ENCODE measurements at regions not wholly inside any gene's neighbourhood (a gene's known extent, or its start where the extent isn't known, plus 50 kb on each side); places are given as distances from the start of the nearest gene placed in this dataset.

DNA sequence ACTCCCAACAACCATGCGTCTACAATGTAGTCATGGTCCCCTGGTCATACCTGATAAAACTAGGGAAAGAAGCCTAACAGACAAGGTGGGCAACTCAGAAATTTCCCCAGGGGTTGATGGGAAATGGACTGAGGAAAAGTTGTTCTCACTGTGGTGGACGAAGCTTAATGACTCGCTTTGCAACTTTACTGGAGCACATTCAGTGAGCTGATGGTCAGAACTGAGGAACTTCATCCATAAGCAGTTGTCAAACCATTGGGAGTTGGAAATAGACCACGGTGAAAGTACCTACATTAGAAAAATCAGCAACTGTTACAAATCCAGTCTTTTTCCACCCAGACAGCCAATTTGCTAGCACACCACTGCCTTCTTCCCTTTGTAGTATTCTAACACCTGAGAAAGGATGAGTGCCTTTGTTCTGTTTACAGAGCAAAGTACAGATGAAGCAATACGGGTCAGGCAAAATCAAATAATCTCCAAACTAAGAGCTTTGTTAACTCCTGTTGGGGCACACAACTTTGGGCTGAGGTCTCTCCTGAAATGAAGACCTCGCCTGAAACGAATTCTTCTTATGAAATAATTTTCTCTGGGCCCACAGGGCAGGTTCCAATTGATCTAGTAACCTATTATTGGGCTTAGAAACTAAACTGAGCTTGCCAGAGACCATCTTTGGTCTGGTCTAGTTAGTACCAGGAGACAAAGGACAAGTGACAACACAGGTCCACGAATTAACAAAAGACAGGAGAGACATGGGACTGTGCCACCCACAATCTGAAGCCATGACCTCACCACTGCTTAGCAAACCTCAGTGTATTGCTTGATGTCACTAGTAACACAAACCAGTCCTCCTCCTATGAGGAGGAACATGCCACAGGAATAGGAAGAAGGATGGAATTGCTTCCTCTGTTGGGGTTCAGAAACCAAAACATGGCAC, 58.9 kb upstream of the NFKB1 start:
- H3K4me3 ChIP-seq (replicated peaks in 1 of 4; ENCODE audit: control extremely low read depth in 1 of 4, insufficient read depth in 1 of 4, low read depth in 3 of 4, low read length in 4 of 4) = no peak overlapping the region
- H3K9me3 ChIP-seq (ENCODE audit: control insufficient read depth, insufficient read depth, low read depth, low read length) = no peaks in the 10 kb centered on the region
- H2AFZ ChIP-seq (ENCODE audit: low read length) = no peak overlapping the region
- TF ChIP-seq, protein P1, sequence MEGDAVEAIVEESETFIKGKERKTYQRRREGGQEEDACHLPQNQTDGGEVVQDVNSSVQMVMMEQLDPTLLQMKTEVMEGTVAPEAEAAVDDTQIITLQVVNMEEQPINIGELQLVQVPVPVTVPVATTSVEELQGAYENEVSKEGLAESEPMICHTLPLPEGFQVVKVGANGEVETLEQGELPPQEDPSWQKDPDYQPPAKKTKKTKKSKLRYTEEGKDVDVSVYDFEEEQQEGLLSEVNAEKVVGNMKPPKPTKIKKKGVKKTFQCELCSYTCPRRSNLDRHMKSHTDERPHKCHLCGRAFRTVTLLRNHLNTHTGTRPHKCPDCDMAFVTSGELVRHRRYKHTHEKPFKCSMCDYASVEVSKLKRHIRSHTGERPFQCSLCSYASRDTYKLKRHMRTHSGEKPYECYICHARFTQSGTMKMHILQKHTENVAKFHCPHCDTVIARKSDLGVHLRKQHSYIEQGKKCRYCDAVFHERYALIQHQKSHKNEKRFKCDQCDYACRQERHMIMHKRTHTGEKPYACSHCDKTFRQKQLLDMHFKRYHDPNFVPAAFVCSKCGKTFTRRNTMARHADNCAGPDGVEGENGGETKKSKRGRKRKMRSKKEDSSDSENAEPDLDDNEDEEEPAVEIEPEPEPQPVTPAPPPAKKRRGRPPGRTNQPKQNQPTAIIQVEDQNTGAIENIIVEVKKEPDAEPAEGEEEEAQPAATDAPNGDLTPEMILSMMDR (conservative IDR thresholded peaks at IDR 0.05 in 1 of 2, IDR thresholded peaks at IDR 0.05 in 1 of 2; ENCODE audit: low read depth in 1 of 2, low read length in 2 of 2) = no peak
- TF ChIP-seq EZH2 (IDR thresholded peaks at IDR 0.05; ENCODE audit: low read length, missing control alignments) = no peak
- H4K20me1 ChIP-seq (ENCODE audit: control insufficient read depth, extremely low read depth, insufficient read depth, low read length) = no peaks in the 10 kb centered on the region
- H3K4me2 ChIP-seq (ENCODE audit: extremely low read depth, insufficient read depth, low read length) = no peak overlapping the region
- H3K79me2 ChIP-seq (ENCODE audit: control insufficient read depth, insufficient read depth, low read length) = no peaks in the 10 kb centered on the region
- no peak overlapping the region for H3K9ac ChIP-seq (ENCODE audit: insufficient read depth, low read length)
- no peaks in the 10 kb centered on the region for H3K27me3 ChIP-seq (ENCODE audit: control insufficient read depth, insufficient read depth, low read length)
- DNase-seq (ENCODE audit: low read depth in 2 of 2) = no peak
- no peak overlapping the region for H3K27ac ChIP-seq (ENCODE audit: insufficient read depth, low read length)
- H3K36me3 ChIP-seq (ENCODE audit: control insufficient read depth, insufficient read depth, low read length) = no peaks in the 10 kb centered on the region
- peaks cover 7% of the 10 kb centered on the region for H3K4me1 ChIP-seq (ENCODE audit: control insufficient read depth, extremely low read depth, insufficient read depth, low read length)

- Histone ChIP-seq H3K9me3 (ENCODE audit: control insufficient read depth, insufficient read depth, low read depth, low read length) (no peaks in the 10 kb centered on the region), H3K27ac (ENCODE audit: insufficient read depth, low read length) (no peak overlapping the region), H3K4me1 (ENCODE audit: control insufficient read depth, extremely low read depth, insufficient read depth, low read length) (peaks cover 3% of the 10 kb centered on the region), H3K27me3 (ENCODE audit: control insufficient read depth, insufficient read depth, low read length) (no peaks in the 10 kb centered on the region), H3K36me3 (ENCODE audit: control insufficient read depth, insufficient read depth, low read length) (no peaks in the 10 kb centered on the region), H2AFZ (ENCODE audit: low read length) (no peak overlapping the region), H3K4me2 (ENCODE audit: extremely low read depth, insufficient read depth, low read length) (no peak overlapping the region), H3K4me3 (replicated peaks in 1 of 4; ENCODE audit: control extremely low read depth in 1 of 4, insufficient read depth in 1 of 4, low read depth in 3 of 4, low read length in 4 of 4) (no peak overlapping the region), H4K20me1 (ENCODE audit: control insufficient read depth, extremely low read depth, insufficient read depth, low read length) (no peaks in the 10 kb centered on the region), H3K79me2 (ENCODE audit: control insufficient read depth, insufficient read depth, low read length) (no peaks in the 10 kb centered on the region), H3K9ac (ENCODE audit: insufficient read depth, low read length) (no peak overlapping the region)
- DNase-seq (ENCODE audit: low read depth in 2 of 2) = no peak
- TF ChIP-seq, protein P1 (conservative IDR thresholded peaks at IDR 0.05 in 1 of 2, IDR thresholded peaks at IDR 0.05 in 1 of 2; ENCODE audit: low read depth in 1 of 2, low read length in 2 of 2) = no peak
- no peak for TF ChIP-seq EZH2 (IDR thresholded peaks at IDR 0.05; ENCODE audit: low read length, missing control alignments)
Measured at GRCh38 chr4:102444752-102445151, 56.4 kb upstream of the NFKB1 start.

DNA sequence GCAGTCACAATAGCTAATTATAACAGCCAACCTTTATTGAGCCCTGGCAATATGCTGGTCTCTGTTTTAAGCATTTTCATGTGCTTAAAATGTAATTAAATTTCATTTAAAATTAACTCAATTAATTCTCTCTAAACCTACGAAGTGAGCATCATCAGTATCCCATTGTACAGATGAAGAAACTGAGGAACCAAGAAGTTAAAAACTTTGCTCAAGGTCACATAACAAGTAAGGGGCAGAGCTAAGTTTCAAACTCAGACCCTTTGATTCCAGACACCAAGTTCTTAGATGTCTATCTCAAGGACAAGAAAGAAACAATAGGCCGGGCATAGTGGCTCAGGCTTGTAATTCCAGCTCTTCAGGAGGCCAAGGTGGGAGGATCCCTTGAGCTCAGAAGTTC, 55.9 kb upstream of the NFKB1 start:
- TF ChIP-seq EZH2 (IDR thresholded peaks at IDR 0.05; ENCODE audit: low read length, missing control alignments) = no peak
- TF ChIP-seq, protein P1 (conservative IDR thresholded peaks at IDR 0.05 in 1 of 2, IDR thresholded peaks at IDR 0.05 in 1 of 2; ENCODE audit: low read depth in 1 of 2, low read length in 2 of 2) = no peak
- Histone ChIP-seq H3K79me2 (ENCODE audit: control insufficient read depth, insufficient read depth, low read length) (no peaks in the 10 kb centered on the region), H3K4me3 (replicated peaks in 1 of 4; ENCODE audit: control extremely low read depth in 1 of 4, insufficient read depth in 1 of 4, low read depth in 3 of 4, low read length in 4 of 4) (no peak overlapping the region), H3K27ac (ENCODE audit: insufficient read depth, low read length) (no peak overlapping the region), H3K9me3 (ENCODE audit: control insufficient read depth, insufficient read depth, low read depth, low read length) (no peaks in the 10 kb centered on the region), H3K27me3 (ENCODE audit: control insufficient read depth, insufficient read depth, low read length) (no peaks in the 10 kb centered on the region), H3K4me1 (ENCODE audit: control insufficient read depth, extremely low read depth, insufficient read depth, low read length) (no peaks in the 10 kb centered on the region), H3K4me2 (ENCODE audit: extremely low read depth, insufficient read depth, low read length) (no peak overlapping the region), H3K9ac (ENCODE audit: insufficient read depth, low read length) (no peak overlapping the region), H4K20me1 (ENCODE audit: control insufficient read depth, extremely low read depth, insufficient read depth, low read length) (no peaks in the 10 kb centered on the region), H3K36me3 (ENCODE audit: control insufficient read depth, insufficient read depth, low read length) (no peaks in the 10 kb centered on the region), H2AFZ (ENCODE audit: low read length) (no peak overlapping the region)
- no peak for DNase-seq (ENCODE audit: low read depth in 2 of 2)
